GM06990 (cell line): ENCODE measurements at regions not wholly inside any gene's neighbourhood (a gene's known extent, or its start where the extent isn't known, plus 50 kb on each side); places are given as distances from the start of the nearest gene placed in this dataset.
"Not testable (repeated sequence)": the region's sequence is repeated elsewhere in the genome, so short reads cannot be mapped to it uniquely, and the experiment has no call there.

ENCODE experiments used
- DNase-seq: peaks from one replicate; pipeline ENCODE4 v3.0.0-alpha.2; 2011; ENCODE audit not compliant: insufficient read length; ENCODE audit errors: extremely low read depth
- H3K27me3 ChIP-seq: replicated peaks from 2 replicates; pipeline ENCODE4 v1.6.0; 2011; ENCODE audit warnings: low read length; ENCODE audit not compliant: control insufficient read depth, insufficient read depth
- H3K36me3 ChIP-seq: 2 replicates; pipeline ENCODE4 v1.5.1; 2011; ENCODE audit warnings: low read length; ENCODE audit not compliant: control insufficient read depth, insufficient read depth
- H3K4me3 ChIP-seq: replicated peaks from 2 replicates; pipeline ENCODE4 v1.5.1; 2011; ENCODE audit warnings: low read depth, mild to moderate bottlenecking, control low read depth, low read length
- TF ChIP-seq, protein P1 (sequence below): IDR thresholded peaks from 2 replicates; pipeline ENCODE4 v1.5.1; 2011; ENCODE audit warnings: low read length, control low read depth, mild to moderate bottlenecking, inconsistent platforms; ENCODE audit not compliant: insufficient read depth, poor library complexity, severe bottlenecking

- DNase-seq: no peak
- Histone ChIP-seq H3K36me3 (no peaks in the 10 kb centered on the region), H3K4me3 (no peak overlapping the region), H3K27me3 (no peaks in the 10 kb centered on the region)
- TF ChIP-seq, protein P1, sequence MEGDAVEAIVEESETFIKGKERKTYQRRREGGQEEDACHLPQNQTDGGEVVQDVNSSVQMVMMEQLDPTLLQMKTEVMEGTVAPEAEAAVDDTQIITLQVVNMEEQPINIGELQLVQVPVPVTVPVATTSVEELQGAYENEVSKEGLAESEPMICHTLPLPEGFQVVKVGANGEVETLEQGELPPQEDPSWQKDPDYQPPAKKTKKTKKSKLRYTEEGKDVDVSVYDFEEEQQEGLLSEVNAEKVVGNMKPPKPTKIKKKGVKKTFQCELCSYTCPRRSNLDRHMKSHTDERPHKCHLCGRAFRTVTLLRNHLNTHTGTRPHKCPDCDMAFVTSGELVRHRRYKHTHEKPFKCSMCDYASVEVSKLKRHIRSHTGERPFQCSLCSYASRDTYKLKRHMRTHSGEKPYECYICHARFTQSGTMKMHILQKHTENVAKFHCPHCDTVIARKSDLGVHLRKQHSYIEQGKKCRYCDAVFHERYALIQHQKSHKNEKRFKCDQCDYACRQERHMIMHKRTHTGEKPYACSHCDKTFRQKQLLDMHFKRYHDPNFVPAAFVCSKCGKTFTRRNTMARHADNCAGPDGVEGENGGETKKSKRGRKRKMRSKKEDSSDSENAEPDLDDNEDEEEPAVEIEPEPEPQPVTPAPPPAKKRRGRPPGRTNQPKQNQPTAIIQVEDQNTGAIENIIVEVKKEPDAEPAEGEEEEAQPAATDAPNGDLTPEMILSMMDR: no peak
Measured at GRCh38 chr2:163142618-163143017, 304.1 kb upstream of the KCNH7 start.

DNA sequence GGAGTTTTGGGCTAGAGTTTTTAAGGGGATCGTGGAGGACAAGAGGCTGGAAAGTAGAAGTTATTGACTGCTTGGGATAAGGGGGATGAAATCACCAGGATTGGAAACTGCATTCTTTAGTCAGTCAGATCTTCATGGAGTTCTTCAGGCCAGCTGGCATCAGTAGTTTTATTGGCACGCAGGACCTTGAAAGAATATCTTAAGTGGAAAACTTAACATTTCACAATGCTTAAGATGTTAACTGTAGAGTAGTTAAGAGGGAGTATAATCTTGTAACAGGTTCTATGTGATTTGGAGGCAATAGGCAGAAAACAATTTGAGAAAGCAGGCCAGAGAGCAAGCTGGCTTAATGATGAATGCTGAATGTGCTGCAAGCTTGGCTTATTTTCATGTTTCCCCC is 300.4 kb upstream of the KCNH7 start:
- TF ChIP-seq, protein P1: no peak
- no peak overlapping the region for H3K4me3 ChIP-seq
- no peaks in the 10 kb centered on the region for H3K36me3 ChIP-seq
- no peak for DNase-seq
- H3K27me3 ChIP-seq: no peaks in the 10 kb centered on the region

GRCh38 chr2:163135256-163135655 is 296.7 kb upstream of the KCNH7 start:
- no peak overlapping the region for H3K4me3 ChIP-seq
- TF ChIP-seq, protein P1: no peak
- no peaks in the 10 kb centered on the region for H3K36me3 ChIP-seq
- no peaks in the 10 kb centered on the region for H3K27me3 ChIP-seq
- DNase-seq: no peak

DNA sequence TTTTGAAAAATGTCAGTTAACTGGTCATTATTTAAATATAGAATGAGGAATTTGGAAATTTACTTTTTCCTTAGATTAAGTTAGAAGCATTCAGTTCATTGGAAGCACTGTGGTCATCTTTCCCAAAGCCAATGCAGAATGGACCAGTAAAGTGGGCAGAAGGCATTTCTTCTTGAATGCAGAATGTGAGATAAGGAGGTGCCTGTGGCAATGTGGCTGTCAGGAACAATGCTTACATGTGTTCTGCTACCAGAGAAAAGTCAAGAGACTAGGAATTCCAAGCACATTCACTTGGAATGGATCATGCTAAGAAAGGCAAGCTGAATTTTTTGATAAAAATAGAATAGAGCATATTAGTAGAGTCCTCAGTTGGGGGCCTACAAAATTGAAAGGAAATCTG is 295.0 kb upstream of the KCNH7 start:
- no peak overlapping the region for H3K4me3 ChIP-seq
- no peak for DNase-seq
- H3K27me3 ChIP-seq: no peaks in the 10 kb centered on the region
- TF ChIP-seq, protein P1: no peak
- H3K36me3 ChIP-seq: no peaks in the 10 kb centered on the region

GRCh38 chr2:163132850-163133249 is 294.3 kb upstream of the KCNH7 start:
- TF ChIP-seq, protein P1: peak; percentile 25
- Histone ChIP-seq H3K4me3 (no peak overlapping the region), H3K36me3 (no peaks in the 10 kb centered on the region), H3K27me3 (no peaks in the 10 kb centered on the region)
- DNase-seq: no peak

DNA sequence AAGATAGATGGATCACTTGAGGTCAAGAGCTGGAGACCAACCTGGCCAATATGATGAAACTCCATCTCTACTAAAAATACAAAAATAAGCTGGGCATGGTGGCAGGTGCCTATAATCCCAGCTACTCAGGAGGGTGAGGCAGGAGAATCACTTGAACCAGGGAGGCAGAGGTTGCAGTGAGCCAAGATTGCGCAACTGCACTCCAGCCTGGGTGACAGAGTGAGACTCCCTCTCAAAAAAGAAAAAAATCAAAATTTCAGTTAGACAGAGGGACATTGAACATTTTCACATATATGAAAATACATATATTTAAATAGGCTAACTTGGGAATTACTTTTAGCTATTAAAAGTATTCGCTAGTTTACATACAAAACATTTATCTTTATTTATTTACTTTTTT is 293.6 kb upstream of the KCNH7 start:
- not testable (repeated sequence) for H3K4me3 ChIP-seq, H3K36me3 ChIP-seq, DNase-seq, H3K27me3 ChIP-seq
